WERI-Rb-1 (cell line): ENCODE measurements at regions not wholly inside any gene's neighbourhood (a gene's known extent, or its start where the extent isn't known, plus 50 kb on each side); places are given as distances from the start of the nearest gene placed in this dataset.
A peak's percentile ranks its signal among the peaks of the same experiment; 100 is the strongest.

Source experiments
- DNase-seq: peaks from one replicate; pipeline ENCODE4 v3.0.0-alpha.2; 2020
- H3K27ac ChIP-seq: fragments of 250-450 bp; sonication (Bioruptor Pico); 2 replicates; pipeline ENCODE4 v1.5.1; 2020; ENCODE audit warnings: mild to moderate bottlenecking, moderate library complexity
- H3K27me3 ChIP-seq: fragments of 250-450 bp; sonication (Bioruptor Pico); 2 replicates; pipeline ENCODE4 v1.5.1; 2021; ENCODE audit warnings: mild to moderate bottlenecking, low read depth, moderate library complexity; ENCODE audit not compliant: insufficient read depth, severe bottlenecking
- H3K36me3 ChIP-seq: fragments of 250-450 bp; sonication (Bioruptor Pico); 2 replicates; pipeline ENCODE4 v1.5.1; 2020; ENCODE audit warnings: mild to moderate bottlenecking, moderate library complexity
- H3K4me3 ChIP-seq: 2 replicates; pipeline ENCODE4 v1.5.1; 2011; ENCODE audit warnings: low read depth, mild to moderate bottlenecking, control low read depth, low read length
- H3K9me3 ChIP-seq: fragments of 250-450 bp; sonication (Bioruptor Pico); 2 replicates; pipeline ENCODE4 v1.5.1; 2021; ENCODE audit warnings: mild to moderate bottlenecking, moderate library complexity; ENCODE audit not compliant: severe bottlenecking
- CTCF ChIP-seq: IDR thresholded peaks from 2 replicates; pipeline ENCODE4 v1.5.1; 2011; ENCODE audit warnings: low read depth, mild to moderate bottlenecking, control low read depth, inconsistent platforms, low read length

GRCh38 chr6:43964659-43965570 lies 162.3 kb downstream of the MRPL14 start:
- H3K9me3 ChIP-seq = no peaks in the 10 kb centered on the region
- DNase-seq = peak; percentile 30
- no peak overlapping the region for H3K4me3 ChIP-seq
- no peak for TF ChIP-seq CTCF
- H3K27ac ChIP-seq = no peak overlapping the region
- H3K36me3 ChIP-seq = no peaks in the 10 kb centered on the region
- H3K27me3 ChIP-seq = no peaks in the 10 kb centered on the region

- no peak for DNase-seq
- TF ChIP-seq CTCF = no peak
- no peaks in the 10 kb centered on the region for H3K27me3 ChIP-seq
- H3K36me3 ChIP-seq = no peaks in the 10 kb centered on the region
- no peaks in the 10 kb centered on the region for H3K9me3 ChIP-seq
- H3K27ac ChIP-seq = no peak overlapping the region
- H3K4me3 ChIP-seq = no peak overlapping the region
These were observed 163.2 kb downstream of the MRPL14 start for GRCh38 chr6:43963877-43964658.

GRCh38 chr6:43963203-43963602 lies 164.0 kb downstream of the MRPL14 start:
- DNase-seq = no peak
- H3K9me3 ChIP-seq = no peaks in the 10 kb centered on the region
- H3K27ac ChIP-seq = no peak overlapping the region
- no peaks in the 10 kb centered on the region for H3K27me3 ChIP-seq
- H3K36me3 ChIP-seq = no peaks in the 10 kb centered on the region
- no peak overlapping the region for H3K4me3 ChIP-seq
- no peak for TF ChIP-seq CTCF

- Histone ChIP-seq H3K4me3 (no peak overlapping the region), H3K9me3 (peaks cover 2% of the 10 kb centered on the region), H3K36me3 (no peaks in the 10 kb centered on the region), H3K27ac (no peak overlapping the region), H3K27me3 (no peaks in the 10 kb centered on the region)
- DNase-seq = no peak
- TF ChIP-seq CTCF = no peak
These were observed 164.8 kb downstream of the MRPL14 start for GRCh38 chr6:43962458-43962857.

- H3K27ac ChIP-seq = no peak overlapping the region
- H3K4me3 ChIP-seq = no peak overlapping the region
- H3K36me3 ChIP-seq = no peaks in the 10 kb centered on the region
- peaks cover 12% of the 10 kb centered on the region for H3K9me3 ChIP-seq
- no peaks in the 10 kb centered on the region for H3K27me3 ChIP-seq
- TF ChIP-seq CTCF = no peak
- DNase-seq = no peak
These were observed 170.0 kb downstream of the MRPL14 start for GRCh38 chr6:43957273-43957672.
